PC-9 (cell line): ENCODE measurements at regions not wholly inside any gene's neighbourhood (a gene's known extent, or its start where the extent isn't known, plus 50 kb on each side); places are given as distances from the start of the nearest gene placed in this dataset.

Experiments
- CTCF ChIP-seq: fragments of 200-600 bp; sonication (generic); conservative IDR thresholded peaks from 2 replicates; pipeline ENCODE4 v1.6.1; 2017; ENCODE audit warnings: mixed run types, antibody characterized with exemption, mild to moderate bottlenecking, moderate library complexity
- EZH2 ChIP-seq: fragments of 200-600 bp; sonication (generic); IDR thresholded peaks from 2 replicates; pipeline ENCODE4 v1.8.0; 2017; ENCODE audit warnings: antibody characterized with exemption, low read depth

- TF ChIP-seq EZH2 (no peak), CTCF (no peak)
Observed at GRCh38 chr12:68460236-68460635, 128.1 kb upstream of the MDM1 start.
